ENCODE measurements at regions not wholly inside any gene's neighbourhood (a gene's known extent, or its start where the extent isn't known, plus 50 kb on each side); places are given as distances from the start of the nearest gene placed in this dataset.

- no peak for DNase-seq (ENCODE audit: low spot score)
These were observed 91.5 kb upstream of the SCOC start for GRCh38 chr4:140281828-140282552.

GRCh38 chr4:140277576-140277975 lies 95.9 kb upstream of the SCOC start:
- no peak for DNase-seq (ENCODE audit: low spot score)

GRCh38 chr4:140271553-140271952 lies 101.9 kb upstream of the SCOC start:
- no peak for DNase-seq (ENCODE audit: low spot score)

- DNase-seq (ENCODE audit: low spot score), result no peak
These were observed 104.1 kb upstream of the SCOC start for GRCh38 chr4:140269369-140269768.

GRCh38 chr4:140268186-140268841 lies 105.1 kb upstream of the SCOC start:
- DNase-seq (ENCODE audit: low spot score), result no peak

GRCh38 chr4:140267576-140267975 lies 105.9 kb upstream of the SCOC start:
- DNase-seq (ENCODE audit: low spot score), result no peak

- DNase-seq (ENCODE audit: low spot score), result no peak
These were observed 106.4 kb upstream of the SCOC start for GRCh38 chr4:140266958-140267568.

GRCh38 chr4:140260227-140260626 lies 106.2 kb upstream of the MAML3 start:
- no peak for DNase-seq (ENCODE audit: low spot score)

- no peak for DNase-seq (ENCODE audit: low spot score)
These were observed 104.5 kb upstream of the MAML3 start for GRCh38 chr4:140258476-140258875.

GRCh38 chr4:140257461-140258305 lies 103.7 kb upstream of the MAML3 start:
- no peak for DNase-seq (ENCODE audit: low spot score)

GRCh38 chr4:140256941-140257340 lies 103.0 kb upstream of the MAML3 start:
- DNase-seq (ENCODE audit: low spot score), result no peak

- DNase-seq (ENCODE audit: low spot score), result peak; percentile 34
These were observed 102.4 kb upstream of the MAML3 start for GRCh38 chr4:140256335-140256734.

GRCh38 chr4:140255927-140256326 lies 101.9 kb upstream of the MAML3 start:
- DNase-seq (ENCODE audit: low spot score), result no peak

- DNase-seq (ENCODE audit: low spot score), result no peak
These were observed 101.5 kb upstream of the MAML3 start for GRCh38 chr4:140255467-140255866.

GRCh38 chr4:140254651-140255299 lies 100.8 kb upstream of the MAML3 start:
- no peak for DNase-seq (ENCODE audit: low spot score)

- DNase-seq (ENCODE audit: low spot score), result no peak
These were observed 99.6 kb upstream of the MAML3 start for GRCh38 chr4:140253556-140254027.

- DNase-seq (ENCODE audit: low spot score), result peak; percentile 75
These were observed 99.0 kb upstream of the MAML3 start for GRCh38 chr4:140252742-140253555.

GRCh38 chr4:140252141-140252741 lies 98.3 kb upstream of the MAML3 start:
- peak; percentile 60 for DNase-seq (ENCODE audit: low spot score)

- no peak for DNase-seq (ENCODE audit: low spot score)
These were observed 97.6 kb upstream of the MAML3 start for GRCh38 chr4:140251571-140251970.

GRCh38 chr4:140250989-140251552 lies 97.1 kb upstream of the MAML3 start:
- DNase-seq (ENCODE audit: low spot score), result no peak
